T-helper 17 cell (primary cell): ENCODE measurements at regions not wholly inside any gene's neighbourhood (a gene's known extent, or its start where the extent isn't known, plus 50 kb on each side); places are given as distances from the start of the nearest gene placed in this dataset.
"Not testable (repeated sequence)": the region's sequence is repeated elsewhere in the genome, so short reads cannot be mapped to it uniquely, and the experiment has no call there.

Source experiments
- ATAC-seq: fragments of 150-1000 bp; cut with Tn5 transposase; 2 replicates; pipeline ENCODE4 v1.10.0; 2021; ENCODE audit warnings: mild to moderate bottlenecking, moderate library complexity
- DNase-seq, 3 donors: peaks; one replicate each; pipeline versions ENCODE4 v3.0.0 to v3.0.0-alpha.2; 2020 to 2021
- H3K9me3 ChIP-seq: one replicate; pipeline ENCODE4 v1.7.0; 2013; ENCODE audit warnings: low read length, mild to moderate bottlenecking; ENCODE audit not compliant: control insufficient read depth, poor library complexity, severe bottlenecking
- H3K27ac Mint-ChIP-seq: one replicate; pipeline ENCODE4 v1.8.0; 2022; ENCODE audit warnings: mild to moderate bottlenecking, moderate library complexity, mixed read lengths
- H3K27me3 Mint-ChIP-seq: one replicate; pipeline ENCODE4 v1.8.0; 2022; ENCODE audit warnings: mixed read lengths
- H3K36me3 Mint-ChIP-seq: one replicate; pipeline ENCODE4 v1.8.0; 2022; ENCODE audit warnings: low read depth, mixed read lengths
- H3K4me1 Mint-ChIP-seq: one replicate; pipeline ENCODE4 v1.8.0; 2022; ENCODE audit warnings: mild to moderate bottlenecking, mixed read lengths
- H3K4me3 Mint-ChIP-seq: one replicate; pipeline ENCODE4 v1.8.0; 2022; ENCODE audit warnings: mild to moderate bottlenecking, moderate library complexity, mixed read lengths

DNA sequence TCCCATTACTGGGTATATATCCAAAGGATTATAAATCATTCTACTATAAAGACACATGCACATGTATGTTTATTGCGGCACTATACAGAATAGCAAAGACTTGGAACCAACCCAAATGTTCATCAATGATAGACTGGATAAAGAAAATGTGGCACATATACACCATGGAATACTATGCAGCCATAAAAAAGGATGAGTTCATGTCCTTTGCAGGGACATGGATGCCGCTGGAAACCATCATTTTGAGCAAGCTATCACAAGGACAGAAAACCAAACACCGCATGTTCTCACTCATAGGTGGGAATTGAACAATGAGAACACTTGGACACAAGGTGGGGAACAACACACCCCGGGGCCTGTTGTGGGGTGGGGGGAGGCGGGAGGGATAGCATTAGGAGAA is 57.0 kb upstream of the NEUROD1 start:
- H3K4me1 Mint-ChIP-seq, H3K4me3 Mint-ChIP-seq, H3K27ac Mint-ChIP-seq, ATAC-seq, H3K36me3 Mint-ChIP-seq, H3K9me3 ChIP-seq, DNase-seq: not testable (repeated sequence)
- H3K27me3 Mint-ChIP-seq: peaks cover 11% of the 10 kb centered on the region

GRCh38 chr2:181738074-181738473 is 57.8 kb upstream of the NEUROD1 start:
- Mint-ChIP-seq H3K4me3 (no peak overlapping the region), H3K36me3 (no peaks in the 10 kb centered on the region), H3K27ac (no peak overlapping the region), H3K27me3 (peaks cover 5% of the 10 kb centered on the region), H3K4me1 (peaks cover 3% of the 10 kb centered on the region)
- no peaks in the 10 kb centered on the region for H3K9me3 ChIP-seq
- DNase-seq (no peak), ATAC-seq (no peak)

DNA sequence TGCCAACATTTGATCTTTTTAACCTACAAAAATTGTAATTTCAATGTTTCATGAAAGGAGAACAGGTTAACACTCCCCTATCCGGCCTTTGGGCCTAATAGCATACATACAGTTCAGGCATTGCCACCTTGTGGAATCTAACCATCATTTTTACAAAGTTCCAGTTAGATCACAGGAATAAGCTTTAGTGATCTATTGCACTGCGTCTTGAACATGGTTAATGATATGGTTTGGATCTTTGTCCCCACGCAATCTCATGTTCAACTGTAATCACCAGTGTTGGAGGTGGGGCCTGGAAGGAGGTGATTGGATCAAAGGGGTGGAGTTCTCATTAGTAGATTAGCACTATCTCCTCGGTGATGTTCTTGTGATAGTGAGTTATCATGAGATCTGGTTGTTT is 58.2 kb upstream of the NEUROD1 start:
- H3K27ac Mint-ChIP-seq: no peak overlapping the region
- no peaks in the 10 kb centered on the region for H3K9me3 ChIP-seq
- no peak for DNase-seq
- no peak overlapping the region for H3K4me3 Mint-ChIP-seq
- no peaks in the 10 kb centered on the region for H3K36me3 Mint-ChIP-seq
- H3K4me1 Mint-ChIP-seq: peaks cover 3% of the 10 kb centered on the region
- ATAC-seq: no peak
- peaks cover 5% of the 10 kb centered on the region for H3K27me3 Mint-ChIP-seq

DNA sequence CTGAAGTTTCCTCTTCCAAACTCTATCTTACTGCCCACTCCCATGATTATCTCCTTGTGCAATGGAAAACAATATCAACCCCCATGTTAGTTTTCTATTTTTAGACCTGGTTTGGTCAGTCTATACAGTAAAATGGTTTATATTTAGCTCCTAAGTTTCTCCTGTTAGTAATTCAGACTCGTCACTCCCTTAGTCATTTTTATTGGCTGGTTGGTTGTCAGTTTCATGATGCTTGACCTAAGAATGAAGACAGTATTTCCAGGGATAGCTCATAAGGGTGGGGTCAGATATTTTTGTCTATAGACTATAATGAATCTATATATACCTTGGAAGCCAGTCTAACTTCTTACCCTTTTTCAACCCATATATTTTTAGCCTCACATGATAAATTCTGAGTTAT is 61.4 kb upstream of the NEUROD1 start:
- Mint-ChIP-seq H3K27ac (no peak overlapping the region), H3K36me3 (no peaks in the 10 kb centered on the region), H3K27me3 (peaks cover 6% of the 10 kb centered on the region), H3K4me3 (no peak overlapping the region), H3K4me1 (peaks cover 3% of the 10 kb centered on the region)
- ATAC-seq (no peak), DNase-seq (no peak)
- H3K9me3 ChIP-seq: no peaks in the 10 kb centered on the region

- Mint-ChIP-seq H3K36me3 (no peaks in the 10 kb centered on the region), H3K4me1 (peaks cover 3% of the 10 kb centered on the region), H3K27me3 (peaks cover 12% of the 10 kb centered on the region), H3K4me3 (no peak overlapping the region), H3K27ac (no peak overlapping the region)
- no peak for DNase-seq
- no peak for ATAC-seq
- H3K9me3 ChIP-seq: no peaks in the 10 kb centered on the region
Observed at GRCh38 chr2:181742361-181742760, 62.0 kb upstream of the NEUROD1 start.

- Mint-ChIP-seq H3K4me3 (no peak overlapping the region), H3K27ac (no peak overlapping the region), H3K36me3 (no peaks in the 10 kb centered on the region), H3K27me3 (peaks cover 20% of the 10 kb centered on the region), H3K4me1 (peaks cover 3% of the 10 kb centered on the region)
- DNase-seq (no peak), ATAC-seq (no peak)
- no peaks in the 10 kb centered on the region for H3K9me3 ChIP-seq
Observed at GRCh38 chr2:181742922-181743722, 62.8 kb upstream of the NEUROD1 start.

DNA sequence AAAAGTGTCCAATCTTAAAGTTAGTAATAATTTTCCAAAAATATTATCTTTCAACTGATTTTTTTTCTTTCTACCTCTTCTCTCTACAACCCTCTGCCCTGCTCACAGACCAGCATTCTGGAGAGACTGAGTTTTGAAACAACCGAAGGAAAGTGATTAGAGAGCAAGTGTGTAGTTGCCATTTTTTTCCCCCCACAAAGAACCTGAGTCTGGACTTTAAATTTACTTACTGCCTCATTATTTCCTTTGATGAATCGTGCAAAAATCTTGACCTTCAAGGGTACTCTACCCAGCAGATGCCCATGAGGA is 63.4 kb upstream of the NEUROD1 start:
- ATAC-seq (no peak), DNase-seq (no peak)
- H3K4me1 Mint-ChIP-seq: peaks cover 3% of the 10 kb centered on the region
- no peak overlapping the region for H3K27ac Mint-ChIP-seq
- H3K4me3 Mint-ChIP-seq: no peak overlapping the region
- no peaks in the 10 kb centered on the region for H3K9me3 ChIP-seq
- H3K27me3 Mint-ChIP-seq: peaks cover 25% of the 10 kb centered on the region
- H3K36me3 Mint-ChIP-seq: no peaks in the 10 kb centered on the region

DNA sequence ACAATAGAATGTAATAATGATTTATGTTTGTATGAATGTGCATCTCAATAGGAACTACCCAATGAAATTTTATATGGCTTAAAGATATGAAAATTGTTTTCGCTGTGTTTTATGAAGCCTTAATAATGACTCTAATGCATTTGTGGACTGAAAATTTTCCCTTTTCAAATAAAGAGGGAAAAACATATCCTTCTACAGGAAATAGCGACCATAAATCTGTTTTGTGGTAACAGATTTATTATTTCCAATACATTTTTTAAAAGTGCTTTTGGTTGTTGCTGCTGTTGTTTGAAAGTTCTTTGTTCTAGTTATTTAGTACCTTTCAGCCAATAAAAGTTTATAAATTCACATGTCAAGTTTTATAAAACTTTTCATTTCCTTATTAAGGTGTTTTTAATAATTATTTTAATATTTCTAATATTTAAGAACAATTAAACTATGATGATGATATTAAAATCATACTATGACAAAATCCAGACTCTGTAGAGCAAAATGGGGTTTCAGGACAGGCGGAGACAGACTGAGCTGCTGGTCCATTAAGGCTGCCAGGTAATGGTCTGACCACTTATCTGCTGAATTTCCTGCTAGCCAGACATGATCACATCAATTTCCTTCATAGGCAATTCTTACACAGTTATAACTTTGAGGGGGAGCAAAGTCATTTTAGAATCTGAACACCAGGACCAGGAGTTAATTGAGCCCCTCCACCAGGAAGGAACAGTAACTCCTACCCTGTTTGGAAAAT is 65.7 kb upstream of the NEUROD1 start:
- H3K27ac Mint-ChIP-seq: no peak overlapping the region
- no peak for DNase-seq
- H3K36me3 Mint-ChIP-seq: peaks cover 2% of the 10 kb centered on the region
- no peak overlapping the region for H3K4me3 Mint-ChIP-seq
- H3K9me3 ChIP-seq: no peaks in the 10 kb centered on the region
- H3K4me1 Mint-ChIP-seq: peaks cover 3% of the 10 kb centered on the region
- no peak for ATAC-seq
- H3K27me3 Mint-ChIP-seq: peaks cover 43% of the 10 kb centered on the region

DNA sequence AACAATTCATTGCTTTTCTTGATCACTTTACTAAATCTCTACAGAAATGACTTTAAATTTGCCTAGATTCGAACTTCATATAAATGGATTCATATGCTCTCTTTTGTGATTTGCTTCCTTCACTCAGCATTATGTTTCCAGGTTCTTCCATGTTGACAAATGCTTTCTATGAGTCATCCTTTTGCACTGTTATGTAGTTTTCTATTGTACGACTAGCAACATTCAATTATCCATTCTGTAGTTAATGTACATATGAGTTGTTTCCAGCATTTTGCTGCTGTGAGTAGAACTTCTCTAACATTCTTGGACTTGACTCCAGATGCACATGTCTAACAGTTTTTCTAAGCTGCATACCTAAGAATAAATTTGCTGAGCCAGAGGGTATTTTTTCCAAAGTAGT is 66.5 kb upstream of the NEUROD1 start:
- no peak for ATAC-seq
- no peak overlapping the region for H3K4me3 Mint-ChIP-seq

DNA sequence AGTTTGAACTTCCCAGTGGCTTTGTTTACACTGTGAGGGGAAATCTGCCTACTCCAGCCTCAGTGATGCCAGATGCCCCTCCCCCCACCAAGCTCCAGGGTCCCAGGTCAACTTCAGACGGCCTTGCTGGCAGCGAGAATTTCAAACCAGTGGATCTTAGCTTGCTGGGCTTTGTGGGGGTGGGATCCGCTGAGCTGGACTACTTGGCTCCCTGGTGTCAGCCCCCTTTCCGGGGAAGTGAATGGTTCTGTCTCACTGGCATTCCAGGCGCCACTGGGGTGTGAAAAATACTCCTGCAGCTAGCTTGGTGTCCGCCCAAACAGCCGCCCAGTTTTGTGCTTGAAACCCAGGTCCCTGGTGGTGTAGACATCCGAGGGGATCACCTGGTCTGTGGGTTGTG is 70.0 kb upstream of the NEUROD1 start:
- Mint-ChIP-seq H3K36me3 (peaks cover 3% of the 10 kb centered on the region), H3K4me1 (no peaks in the 10 kb centered on the region), H3K4me3 (no peak overlapping the region), H3K27me3 (peaks cover 67% of the 10 kb centered on the region), H3K27ac (no peak overlapping the region)
- DNase-seq (no peak), ATAC-seq (no peak)
- no peaks in the 10 kb centered on the region for H3K9me3 ChIP-seq

More for the DNA sequence above, 66.5 kb upstream of the NEUROD1 start:
- peaks cover 3% of the 10 kb centered on the region for H3K4me1 Mint-ChIP-seq
- no peak overlapping the region for H3K27ac Mint-ChIP-seq
- H3K36me3 Mint-ChIP-seq: peaks cover 3% of the 10 kb centered on the region
- DNase-seq: no peak
- H3K27me3 Mint-ChIP-seq: peaks cover 51% of the 10 kb centered on the region
- H3K9me3 ChIP-seq: no peaks in the 10 kb centered on the region

- DNase-seq: no peak
- H3K27me3 Mint-ChIP-seq: peaks cover 79% of the 10 kb centered on the region
- H3K4me3 Mint-ChIP-seq: no peak overlapping the region
- no peak overlapping the region for H3K27ac Mint-ChIP-seq
- ATAC-seq: no peak
- H3K36me3 Mint-ChIP-seq: peaks cover 5% of the 10 kb centered on the region
- no peaks in the 10 kb centered on the region for H3K4me1 Mint-ChIP-seq
- no peaks in the 10 kb centered on the region for H3K9me3 ChIP-seq
Observed at GRCh38 chr2:181751266-181752030, 71.1 kb upstream of the NEUROD1 start.

DNA sequence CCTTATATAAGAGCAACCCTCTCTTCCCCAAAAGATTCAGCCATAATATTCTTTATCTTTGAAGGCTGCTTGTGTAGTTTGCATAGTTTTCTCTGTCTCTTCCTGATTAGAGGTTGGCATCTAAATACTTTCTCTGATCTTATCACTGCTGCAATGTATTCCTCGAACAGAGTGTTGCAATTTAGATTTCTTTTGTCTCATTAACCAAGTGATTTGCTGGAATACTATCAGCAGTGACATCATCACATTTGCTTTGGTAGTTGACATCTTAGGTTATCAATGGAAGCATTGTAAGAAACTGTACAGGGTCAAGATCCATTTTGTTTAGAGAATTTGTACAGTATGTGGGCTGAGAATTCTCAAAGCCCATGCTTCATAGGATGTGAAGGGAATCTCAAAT is 72.0 kb upstream of the NEUROD1 start:
- H3K4me3 Mint-ChIP-seq: no peak overlapping the region
- ATAC-seq (no peak), DNase-seq (no peak)
- no peaks in the 10 kb centered on the region for H3K4me1 Mint-ChIP-seq
- peaks cover 74% of the 10 kb centered on the region for H3K27me3 Mint-ChIP-seq
- no peak overlapping the region for H3K27ac Mint-ChIP-seq
- H3K9me3 ChIP-seq: no peaks in the 10 kb centered on the region
- H3K36me3 Mint-ChIP-seq: peaks cover 5% of the 10 kb centered on the region

DNA sequence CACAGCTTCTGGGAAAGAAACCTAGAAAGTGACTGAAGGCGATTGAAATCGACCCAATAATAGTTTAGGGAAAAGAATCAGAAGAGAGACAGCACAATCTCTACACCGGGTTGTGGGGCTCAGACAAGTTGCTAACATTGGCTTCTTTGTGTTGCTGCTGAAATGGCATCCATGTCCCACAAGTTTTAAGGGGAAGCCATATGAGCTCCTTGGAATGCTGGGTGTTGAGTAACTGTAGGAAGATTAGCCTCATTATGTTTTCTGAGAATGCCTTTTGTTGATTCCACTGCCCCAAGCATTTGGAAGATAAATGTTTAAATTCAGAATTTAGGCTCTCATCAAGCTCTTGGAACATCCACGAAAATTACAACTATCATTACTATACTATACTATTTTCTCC is 73.4 kb upstream of the NEUROD1 start:
- Mint-ChIP-seq H3K36me3 (peaks cover 5% of the 10 kb centered on the region), H3K27me3 (peaks cover 67% of the 10 kb centered on the region), H3K4me1 (no peaks in the 10 kb centered on the region), H3K4me3 (no peak overlapping the region), H3K27ac (no peak overlapping the region)
- ATAC-seq (no peak), DNase-seq (no peak)
- H3K9me3 ChIP-seq: no peaks in the 10 kb centered on the region
